GM21723 (cell line): ENCODE measurements at regions not wholly inside any gene's neighbourhood (a gene's known extent, or its start where the extent isn't known, plus 50 kb on each side); places are given as distances from the start of the nearest gene placed in this dataset.

Source experiments
- ATAC-seq: cut with Tn5 transposase; IDR thresholded peaks from one replicate; pipeline ENCODE4 v1.9.1; 2021; ENCODE audit warnings: mild to moderate bottlenecking, moderate library complexity; ENCODE audit not compliant: unreplicated experiment

- ATAC-seq = no peak
Measured at GRCh38 chr3:22106213-22106896, 355.3 kb upstream of the ZNF385D start.

DNA sequence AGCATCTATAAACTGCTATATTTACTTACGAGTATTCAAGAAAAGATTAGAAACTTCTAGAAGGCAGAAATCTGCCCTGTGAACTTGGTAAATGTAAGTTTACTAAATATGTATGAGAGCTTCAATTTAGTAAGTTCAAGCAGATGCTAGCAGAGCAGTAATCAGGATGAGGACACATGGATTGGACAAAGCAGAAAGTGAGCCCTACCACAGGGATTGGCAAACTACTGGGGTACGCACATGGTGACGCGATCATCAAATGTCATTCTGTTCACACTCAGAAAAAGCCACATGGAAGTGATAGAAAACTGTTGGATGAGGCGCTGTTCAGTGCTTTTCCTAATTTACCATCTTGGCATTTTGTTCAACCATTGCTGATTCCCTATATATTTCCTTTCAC lies 360.2 kb upstream of the ZNF385D start:
- no peak for ATAC-seq

- ATAC-seq = no peak
Measured at GRCh38 chr3:22113453-22113852, 362.4 kb upstream of the ZNF385D start.

- no peak for ATAC-seq
Measured at GRCh38 chr3:22115581-22115980, 364.6 kb upstream of the ZNF385D start.

- no peak for ATAC-seq
Measured at GRCh38 chr3:22117091-22117490, 366.1 kb upstream of the ZNF385D start.

DNA sequence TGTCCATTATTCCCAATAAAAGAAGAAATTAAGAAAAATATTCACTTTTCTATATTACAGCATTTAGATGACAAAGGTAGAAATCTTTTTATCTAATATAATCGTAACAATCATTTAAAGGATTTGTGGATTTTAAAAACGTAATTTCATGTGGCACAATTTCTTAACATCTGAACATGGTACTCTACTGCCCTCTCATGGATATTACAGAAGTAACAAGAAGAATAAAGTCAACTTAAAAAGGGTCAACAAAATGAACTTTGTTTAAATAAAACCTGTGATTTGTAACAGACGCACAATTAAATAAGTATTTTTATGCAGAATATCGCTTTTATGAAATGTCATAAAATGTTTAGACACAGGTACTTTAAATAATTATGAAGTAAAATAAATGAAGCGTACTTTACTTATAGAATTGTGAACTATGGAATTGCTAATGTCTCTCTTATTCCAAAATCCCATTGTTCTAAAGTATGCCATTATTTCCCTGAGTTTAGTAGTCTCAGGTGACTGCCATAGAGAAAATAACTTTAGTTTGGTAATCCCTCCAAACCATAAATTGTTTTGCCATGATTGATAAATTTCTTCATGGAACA lies 366.8 kb upstream of the ZNF385D start:
- no peak for ATAC-seq

DNA sequence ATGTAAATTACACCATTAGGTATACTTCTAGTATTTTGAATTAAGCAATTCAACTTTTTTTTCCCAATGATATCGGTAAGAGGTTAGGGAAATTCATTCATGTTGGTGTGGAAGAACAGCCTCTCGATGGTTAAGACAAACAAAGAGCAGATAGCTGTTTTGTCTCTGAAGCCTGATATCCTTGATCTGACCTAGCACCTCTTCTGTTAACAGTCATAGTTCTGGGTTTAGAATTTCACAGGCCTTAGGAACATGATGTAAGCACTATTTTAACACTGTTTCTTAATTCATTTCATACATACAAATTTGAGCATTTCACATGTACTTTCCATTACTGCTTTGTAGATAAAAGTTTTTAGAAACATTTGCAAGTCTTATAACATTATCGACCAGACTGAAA lies 367.5 kb upstream of the ZNF385D start:
- ATAC-seq = no peak

DNA sequence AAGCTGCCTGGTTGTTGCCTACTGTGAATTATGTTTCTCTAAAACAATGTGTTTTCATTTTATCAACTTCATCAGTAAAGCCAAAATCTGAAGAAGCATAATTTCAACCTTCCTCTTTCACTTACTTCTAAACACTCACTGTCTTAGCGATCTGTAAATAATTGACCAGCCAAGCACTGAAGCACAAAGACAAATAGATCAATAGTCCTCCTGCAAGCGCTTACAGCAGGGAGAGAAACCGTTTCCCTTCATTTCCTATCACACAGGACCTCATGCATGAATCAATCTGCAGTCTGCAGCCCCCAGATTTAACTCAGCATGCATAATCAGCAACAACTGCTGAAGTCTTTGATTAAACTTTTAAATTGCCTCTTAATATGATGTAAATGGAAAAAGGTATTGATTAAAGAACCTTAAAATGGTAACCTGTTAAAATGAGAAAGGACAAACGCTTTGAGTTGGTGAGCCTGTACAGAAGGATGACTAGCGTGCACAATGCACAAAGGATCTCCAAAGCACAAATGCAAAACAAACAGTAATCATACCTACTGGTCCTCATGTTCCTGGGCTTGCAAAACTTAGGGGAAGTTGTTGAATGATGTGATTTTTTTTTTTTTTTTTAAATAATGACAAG lies 370.2 kb upstream of the ZNF385D start:
- peak; percentile 46 for ATAC-seq

DNA sequence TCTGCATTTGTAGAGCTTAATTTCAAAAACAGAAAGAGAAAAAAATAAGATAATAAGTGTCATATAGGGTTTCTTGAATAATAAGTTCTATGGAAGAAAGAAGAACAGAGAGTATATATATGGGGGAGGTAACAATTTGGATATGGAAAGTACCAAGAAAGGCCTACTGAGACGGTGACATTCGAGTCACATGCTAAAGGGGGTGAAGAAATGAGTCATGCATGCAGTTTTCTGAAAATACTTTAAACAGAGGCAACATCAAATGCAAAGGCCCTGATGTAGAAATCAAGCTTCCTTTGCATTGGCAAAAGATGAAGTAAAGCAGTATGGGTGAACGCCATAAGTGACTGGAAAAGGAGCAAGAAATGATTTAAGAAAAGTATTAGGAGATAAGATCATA lies 371.6 kb upstream of the ZNF385D start:
- peak; percentile 77 for ATAC-seq

- ATAC-seq = no peak
Measured at GRCh38 chr3:22129101-22129500, 378.1 kb upstream of the ZNF385D start.

DNA sequence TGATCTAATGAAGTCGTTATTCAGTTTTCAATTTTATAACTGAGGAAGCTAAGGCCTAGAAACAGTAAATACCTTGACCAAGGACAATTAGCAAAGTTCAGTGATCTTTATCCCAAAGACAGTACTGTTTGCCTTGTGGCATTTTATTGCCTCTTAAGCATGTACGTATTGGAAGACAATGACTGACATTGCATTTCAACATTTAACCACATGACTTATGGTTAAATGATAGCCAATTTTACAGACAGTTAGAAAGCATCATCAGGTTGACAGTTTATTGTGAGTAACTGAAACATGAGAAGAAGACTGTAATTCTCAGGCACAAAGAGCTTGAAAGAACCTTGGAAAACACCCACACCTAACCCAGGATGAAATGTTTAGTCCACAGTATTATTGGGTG lies 390.8 kb upstream of the ZNF385D start:
- no peak for ATAC-seq

DNA sequence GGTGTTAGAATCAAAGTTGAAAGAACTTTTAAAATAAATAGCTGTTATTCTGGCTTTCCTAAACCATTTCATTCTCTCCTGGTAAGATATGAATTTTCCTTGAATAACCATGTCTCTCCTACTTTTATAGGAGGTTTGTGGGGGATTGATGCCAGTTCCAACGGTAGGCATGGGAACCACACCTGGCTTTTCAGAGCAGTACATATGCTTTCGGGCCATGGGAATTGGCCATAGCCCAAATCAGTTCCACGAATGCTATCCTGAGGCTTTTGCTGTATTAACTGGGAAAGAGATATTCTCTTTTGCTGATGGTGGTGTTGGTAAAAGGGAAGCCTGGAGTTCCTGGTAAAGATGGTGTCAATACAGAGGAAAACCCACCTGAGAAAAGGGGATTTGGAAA lies 396.2 kb upstream of the ZNF385D start:
- no peak for ATAC-seq

- ATAC-seq = no peak
Measured at GRCh38 chr3:22156868-22157267, 405.9 kb upstream of the ZNF385D start.

- no peak for ATAC-seq
Measured at GRCh38 chr3:22157848-22158247, 406.8 kb upstream of the ZNF385D start.

GRCh38 chr3:22159004-22159695 lies 408.1 kb upstream of the ZNF385D start:
- ATAC-seq = no peak

DNA sequence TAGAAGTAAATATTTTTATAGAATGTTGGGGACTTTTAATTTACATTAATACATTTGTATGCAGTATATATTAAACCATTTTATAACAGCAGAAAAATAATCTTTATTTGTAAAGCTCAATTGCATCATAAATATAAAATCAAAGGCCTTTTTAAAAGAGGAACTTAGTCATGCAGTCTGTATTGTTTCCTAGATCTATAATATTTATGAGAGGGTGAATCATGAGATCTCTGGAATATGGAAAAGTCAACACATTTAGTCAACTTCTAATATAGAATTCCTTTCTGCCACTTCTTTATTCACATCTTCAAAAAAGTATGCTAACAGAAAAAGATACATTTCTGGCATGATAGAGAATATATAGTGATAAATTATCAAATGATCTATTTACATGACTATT lies 410.3 kb upstream of the ZNF385D start:
- ATAC-seq = no peak

GRCh38 chr3:22170370-22170769 lies 419.4 kb upstream of the ZNF385D start:
- no peak for ATAC-seq

- no peak for ATAC-seq
Measured at GRCh38 chr3:22172964-22173363, 422.0 kb upstream of the ZNF385D start.

GRCh38 chr3:22175947-22176346 lies 424.9 kb upstream of the ZNF385D start:
- ATAC-seq = no peak

DNA sequence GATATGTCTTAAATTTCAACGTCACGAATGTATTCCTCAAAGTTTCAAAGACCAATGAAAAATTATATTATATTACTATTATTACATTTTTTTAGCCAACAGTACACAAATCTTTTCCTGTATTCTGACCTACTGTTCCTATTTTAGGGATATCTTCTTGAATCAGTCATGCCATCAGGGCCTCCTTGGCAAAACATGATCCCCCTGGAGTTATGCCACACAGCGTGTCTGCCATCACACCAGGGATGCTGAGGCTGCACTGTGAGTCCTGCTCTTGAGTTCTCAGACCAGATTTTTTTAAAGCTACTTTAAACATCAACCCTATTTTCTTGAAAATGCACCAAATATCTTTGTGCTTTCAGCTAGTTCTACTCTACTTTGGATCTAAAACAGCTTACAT lies 425.9 kb upstream of the ZNF385D start:
- ATAC-seq = no peak

GRCh38 chr3:22189616-22190015 lies 438.6 kb upstream of the ZNF385D start:
- ATAC-seq = no peak

GRCh38 chr3:22199095-22199494 lies 448.1 kb upstream of the ZNF385D start:
- ATAC-seq = no peak
